ENCODE measurements at regions not wholly inside any gene's neighbourhood (a gene's known extent, or its start where the extent isn't known, plus 50 kb on each side); places are given as distances from the start of the nearest gene placed in this dataset.
A peak's percentile ranks its signal among the peaks of the same experiment; 100 is the strongest.

GRCh38 chr14:34043627-34044372 lies 92.9 kb upstream of the EGLN3 start (continued):
- TF ChIP-seq DZIP1 (CRISPR knock-in tag; IDR thresholded peaks at IDR 0.05) (peak; percentile 95; the same call in 1 of the 2 replicates), ZNF432 (CRISPR knock-in tag; IDR thresholded peaks at IDR 0.05; ENCODE audit: borderline replicate concordance) (no peak), ZNF124 (CRISPR knock-in tag; IDR thresholded peaks at IDR 0.05) (peak; percentile 53; the same call in 1 of the 2 replicates), SNRNP70 (IDR thresholded peaks at IDR 0.05; ENCODE audit: low read depth, low read length) (no peak), ZNF251 (CRISPR knock-in tag; IDR thresholded peaks at IDR 0.05) (no peak), ZFP36L1 (CRISPR knock-in tag; IDR thresholded peaks at IDR 0.05) (peak; percentile 100), TMF1 (CRISPR knock-in tag; IDR thresholded peaks at IDR 0.05; ENCODE audit: low read depth) (0 out of 2 replicates have a peak, but pooled peaks have one; percentile 64), GRHL1 (CRISPR knock-in tag; conservative IDR thresholded peaks at IDR 0.05) (no peak), ZNF101 (CRISPR knock-in tag; IDR thresholded peaks at IDR 0.05; ENCODE audit: borderline replicate concordance, low read depth) (0 out of 2 replicates have a peak, but pooled peaks have one; percentile 72), U2AF2 (IDR thresholded peaks at IDR 0.05; ENCODE audit: low read depth, low read length) (no peak), HNF4A (CRISPR knock-in tag; IDR thresholded peaks at IDR 0.05) (peak; percentile 19; the same call in 1 of the 2 replicates), ZNF20 (CRISPR knock-in tag; IDR thresholded peaks at IDR 0.05) (no peak; the same call in 1 of the 2 replicates), ZNF878 (CRISPR knock-in tag; IDR thresholded peaks at IDR 0.05) (no peak), ZNF720 (CRISPR knock-in tag; IDR thresholded peaks at IDR 0.05) (no peak), ZFP62 (CRISPR knock-in tag; IDR thresholded peaks at IDR 0.05) (no peak), BCL3 (CRISPR knock-in tag; IDR thresholded peaks at IDR 0.05) (peak; percentile 99), BRD4 (CRISPR knock-in tag; IDR thresholded peaks at IDR 0.05) (peak; percentile 80; the same call in 1 of the 2 replicates), XRCC5 (optimal IDR thresholded peaks at IDR 0.05; ENCODE audit: low read length) (peak; percentile 96), NBN (conservative IDR thresholded peaks at IDR 0.05) (no peak), ASH2L (IDR thresholded peaks at IDR 0.05; ENCODE audit: insufficient read length, low read depth, low read length) (peak; percentile 81), HMGA1 (CRISPR knock-in tag; conservative IDR thresholded peaks at IDR 0.05) (no peak), ZSCAN29 (CRISPR knock-in tag; conservative IDR thresholded peaks at IDR 0.05) (peak; percentile 85; the same call in 1 of the 2 replicates), ZNF564 (CRISPR knock-in tag; IDR thresholded peaks at IDR 0.05) (no peak), MATR3 (CRISPR knock-in tag; IDR thresholded peaks at IDR 0.05) (no peak), NFIB (CRISPR knock-in tag; IDR thresholded peaks at IDR 0.05; ENCODE audit: borderline replicate concordance) (no peak)

Data from HepG2 (cell line).